NCI-H187 (cell line): ENCODE measurements at regions not wholly inside any gene's neighbourhood (a gene's known extent, or its start where the extent isn't known, plus 50 kb on each side); places are given as distances from the start of the nearest gene placed in this dataset.
"Not testable (repeated sequence)": the region's sequence is repeated elsewhere in the genome, so short reads cannot be mapped to it uniquely, and the experiment has no call there.

Experiments
- DNase-seq, 2 experiments: peaks; one replicate each; lab custom pipeline; 2025; lab: John Stamatoyannopoulos, UW

DNA sequence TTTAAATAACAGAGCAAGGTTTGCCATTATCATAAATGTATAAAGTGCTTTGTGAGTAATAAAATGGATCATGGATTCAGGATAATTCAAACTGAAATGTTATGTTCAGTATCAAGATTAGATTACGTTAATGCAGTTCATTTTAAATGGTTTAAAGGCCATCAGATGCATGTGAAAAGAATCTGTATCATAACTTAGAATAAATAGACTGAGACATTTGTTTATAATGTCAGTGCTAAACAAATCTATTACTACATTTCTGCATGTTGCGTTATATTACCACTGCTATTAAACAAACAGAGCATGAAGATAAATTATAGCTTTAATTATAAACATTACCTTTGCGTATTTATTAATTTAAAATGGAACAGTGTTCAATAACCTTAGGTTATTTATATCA lies 160.2 kb downstream of the TOX3 start:
- DNase-seq: no peak

GRCh38 chr16:52384378-52384777 lies 162.6 kb downstream of the TOX3 start:
- no peak for DNase-seq

DNA sequence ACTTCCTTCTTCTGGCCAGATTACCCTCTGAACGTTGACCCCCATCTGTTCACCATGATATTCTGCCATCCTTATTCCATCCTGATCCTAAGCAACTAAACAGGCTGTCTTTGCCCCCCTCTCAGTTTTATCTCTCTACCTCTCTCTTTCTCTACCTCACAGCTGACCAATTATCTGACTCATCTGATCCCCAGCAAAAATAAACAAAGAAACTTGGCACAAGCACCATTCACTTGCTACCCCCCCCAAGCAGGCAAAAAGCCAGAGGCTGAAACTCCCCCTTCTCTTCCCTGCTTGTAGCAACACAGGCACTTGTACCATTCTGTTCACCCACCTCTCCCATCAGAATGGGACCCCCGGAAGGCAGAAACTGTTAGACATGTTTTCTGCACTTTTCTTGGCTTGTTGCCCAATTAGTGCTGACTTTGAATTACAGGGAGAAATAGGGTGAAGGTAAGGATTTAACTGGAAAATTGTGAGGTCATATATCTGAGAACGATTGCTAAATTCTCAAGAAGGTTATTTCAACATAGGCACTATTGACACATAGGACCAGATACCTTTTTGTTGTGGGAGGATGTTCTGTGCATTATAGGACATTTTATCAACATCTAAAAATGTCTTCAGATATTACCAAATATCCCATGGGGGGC lies 163.2 kb downstream of the TOX3 start:
- DNase-seq: no peak

GRCh38 chr16:52383119-52383518 lies 163.8 kb downstream of the TOX3 start:
- no peak for DNase-seq

GRCh38 chr16:52379551-52379950 lies 167.4 kb downstream of the TOX3 start:
- DNase-seq: no peak

DNA sequence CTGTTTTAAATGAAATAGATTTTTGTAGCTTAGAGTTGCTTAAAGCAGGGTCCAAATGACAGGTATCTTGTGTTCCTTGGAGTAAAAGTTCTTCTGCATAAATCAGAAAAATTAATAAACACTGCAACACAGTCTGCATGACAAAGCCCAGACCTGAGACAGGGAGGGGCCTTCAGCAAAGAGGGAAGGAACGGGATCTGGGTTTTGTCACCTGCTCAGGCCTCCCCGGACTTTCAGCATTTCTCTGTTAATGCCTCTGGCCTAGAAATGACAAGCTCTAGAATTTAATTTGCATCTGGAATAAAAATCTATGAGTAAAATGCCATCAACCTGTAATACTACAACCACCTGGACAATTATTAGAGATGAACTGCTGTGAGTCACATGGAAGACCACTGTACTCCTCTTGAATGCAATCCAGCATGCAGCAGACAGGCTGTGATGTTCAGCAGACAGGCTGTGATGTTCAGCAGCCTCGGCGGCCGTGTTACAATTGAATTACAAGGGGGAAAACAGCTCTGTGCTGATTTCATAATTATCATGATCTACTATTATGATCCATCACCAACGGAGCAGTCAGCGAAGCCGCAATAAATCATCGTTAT lies 170.2 kb downstream of the TOX3 start:
- DNase-seq: no peak

- DNase-seq: no peak
Observed at GRCh38 chr16:52372313-52372712, 174.6 kb downstream of the TOX3 start.

DNA sequence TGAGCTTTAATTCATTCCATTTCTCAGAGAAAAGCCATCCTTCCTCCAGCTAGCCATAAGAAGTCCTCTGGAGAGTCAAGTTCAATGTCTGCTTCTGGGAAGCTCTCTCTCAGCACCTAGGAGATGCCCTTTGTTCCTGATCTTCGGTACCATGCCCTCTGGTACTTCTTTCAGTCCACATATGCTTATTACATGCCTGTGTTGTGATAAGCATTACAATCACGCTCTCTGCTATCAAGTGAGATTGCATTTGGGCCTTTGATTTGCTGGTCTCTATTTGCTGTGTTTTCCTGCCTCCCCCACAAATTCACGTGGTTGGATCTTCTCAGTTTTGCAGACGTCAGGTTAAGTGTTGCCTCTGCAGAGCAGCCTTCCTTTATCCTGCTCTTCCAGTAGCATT lies 178.1 kb downstream of the TOX3 start:
- no peak for DNase-seq

DNA sequence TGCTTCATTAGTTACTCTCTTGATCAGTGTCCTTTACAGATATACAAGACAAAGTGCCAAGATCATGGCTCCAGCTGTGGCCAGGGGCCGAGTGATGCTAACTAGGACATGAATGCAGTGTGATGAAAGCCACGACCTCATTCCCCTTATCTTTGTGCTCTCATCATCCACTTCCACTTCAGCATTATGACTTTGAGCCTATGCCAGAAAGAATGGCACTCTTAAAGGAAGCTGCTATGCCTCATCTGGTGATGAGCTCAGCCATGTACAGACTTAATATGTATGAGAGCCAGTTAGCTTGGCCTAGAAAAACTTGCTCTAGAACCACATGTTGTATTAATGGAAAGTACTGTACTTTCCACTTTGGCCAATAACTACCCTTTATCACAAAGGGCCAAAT lies 179.1 kb downstream of the TOX3 start:
- no peak for DNase-seq

- DNase-seq: no peak
Observed at GRCh38 chr16:52366983-52367382, 180.0 kb downstream of the TOX3 start.

GRCh38 chr16:52364500-52364899 lies 182.4 kb downstream of the TOX3 start:
- no peak for DNase-seq

DNA sequence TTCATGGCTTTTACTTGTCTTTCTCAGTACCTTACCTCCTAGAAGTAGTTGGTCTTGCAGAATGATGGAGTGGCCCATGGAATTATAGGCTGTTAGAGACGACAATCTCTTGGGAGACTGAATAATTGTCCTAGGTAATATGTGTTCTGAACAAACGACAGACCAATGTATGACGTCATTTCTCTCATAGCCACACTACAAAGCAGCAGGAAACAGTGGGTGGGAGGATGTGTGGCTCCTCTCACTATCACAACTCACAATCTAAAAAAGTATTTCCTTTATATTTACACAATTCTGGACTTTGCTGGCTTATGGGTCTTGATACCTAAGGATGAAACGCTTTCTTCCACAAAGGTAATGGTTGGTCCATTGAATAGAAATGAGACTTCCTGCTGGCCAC lies 183.9 kb downstream of the TOX3 start:
- no peak for DNase-seq

GRCh38 chr16:52357711-52358110 lies 189.2 kb downstream of the TOX3 start:
- no peak for DNase-seq

GRCh38 chr16:52353249-52353648 lies 193.7 kb downstream of the TOX3 start:
- DNase-seq: no peak

GRCh38 chr16:52351451-52351850 lies 195.5 kb downstream of the TOX3 start:
- no peak for DNase-seq

DNA sequence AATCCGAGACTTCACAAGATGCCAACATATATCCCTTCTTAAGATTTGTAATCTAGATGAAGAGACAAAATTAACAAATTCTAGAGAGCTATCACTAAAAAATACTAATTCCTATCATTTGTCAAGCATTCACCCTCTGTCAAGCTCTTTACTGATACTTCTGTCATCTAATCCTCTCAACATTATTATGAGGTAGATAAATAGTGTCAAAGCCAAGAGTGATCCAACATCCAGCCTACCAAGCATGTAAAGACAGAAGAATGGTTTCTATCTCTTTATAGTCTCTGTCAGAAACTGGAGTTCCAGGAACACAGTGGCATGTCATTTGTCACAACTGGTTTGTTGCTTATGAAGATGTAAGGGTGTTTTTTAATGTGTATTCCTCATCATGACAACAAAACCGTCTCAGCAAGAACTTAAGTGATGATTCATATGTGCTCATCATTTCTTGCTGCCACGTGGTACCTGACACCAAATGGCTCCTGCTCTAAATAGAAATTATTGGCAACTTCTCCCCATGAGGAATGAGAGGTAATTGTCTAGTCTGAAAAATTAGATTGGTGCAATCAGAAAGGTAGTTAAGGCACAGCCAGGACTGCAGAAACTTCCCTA lies 196.8 kb downstream of the TOX3 start:
- DNase-seq: no peak

DNA sequence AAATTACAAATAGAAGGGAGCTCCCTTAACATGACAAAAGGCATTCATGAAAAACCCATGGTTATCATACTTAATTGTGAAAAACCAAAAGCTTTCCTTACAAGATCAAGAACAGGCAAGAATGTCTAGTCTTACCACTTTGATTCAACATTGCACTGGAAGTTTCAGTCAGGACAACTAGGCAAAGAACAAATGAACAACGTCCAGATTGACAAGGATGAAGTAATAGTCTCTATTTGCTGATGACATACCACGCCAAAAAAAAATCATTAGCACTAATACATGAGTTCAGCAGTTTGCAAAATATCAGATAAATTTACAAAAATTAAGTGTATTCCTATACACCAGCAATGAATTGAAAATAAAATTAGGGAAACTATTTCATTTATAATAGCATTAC lies 200.2 kb downstream of the TOX3 start:
- no peak for DNase-seq

GRCh38 chr16:52333673-52334072 lies 213.3 kb downstream of the TOX3 start:
- DNase-seq: not testable (repeated sequence)

- DNase-seq: no peak
Observed at GRCh38 chr16:52320930-52321439, 226.0 kb downstream of the TOX3 start.

- DNase-seq: no peak
Observed at GRCh38 chr16:52318302-52319009, 228.5 kb downstream of the TOX3 start.

- no peak for DNase-seq
Observed at GRCh38 chr16:52316241-52316640, 230.7 kb downstream of the TOX3 start.

DNA sequence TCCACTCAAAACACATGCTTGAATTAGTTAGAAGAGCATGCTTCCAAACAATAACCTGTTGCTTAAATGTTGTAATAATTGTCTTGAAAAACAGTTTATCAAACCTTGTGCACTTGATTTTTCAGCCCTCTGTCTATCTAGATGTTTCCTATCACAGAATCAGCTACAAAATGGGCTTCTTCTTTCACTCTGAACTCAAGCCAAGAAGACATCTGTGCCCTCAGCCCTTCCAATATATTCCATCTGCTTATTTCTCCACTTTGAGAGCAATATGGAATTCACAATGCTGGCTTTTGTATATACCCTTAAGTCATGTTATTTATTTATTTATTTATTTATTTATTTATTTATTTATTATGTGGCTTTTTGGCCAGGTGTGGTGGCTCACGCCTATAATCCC lies 234.2 kb downstream of the TOX3 start:
- no peak for DNase-seq
